ENCODE measurements at regions not wholly inside any gene's neighbourhood (a gene's known extent, or its start where the extent isn't known, plus 50 kb on each side); places are given as distances from the start of the nearest gene placed in this dataset.

DNA sequence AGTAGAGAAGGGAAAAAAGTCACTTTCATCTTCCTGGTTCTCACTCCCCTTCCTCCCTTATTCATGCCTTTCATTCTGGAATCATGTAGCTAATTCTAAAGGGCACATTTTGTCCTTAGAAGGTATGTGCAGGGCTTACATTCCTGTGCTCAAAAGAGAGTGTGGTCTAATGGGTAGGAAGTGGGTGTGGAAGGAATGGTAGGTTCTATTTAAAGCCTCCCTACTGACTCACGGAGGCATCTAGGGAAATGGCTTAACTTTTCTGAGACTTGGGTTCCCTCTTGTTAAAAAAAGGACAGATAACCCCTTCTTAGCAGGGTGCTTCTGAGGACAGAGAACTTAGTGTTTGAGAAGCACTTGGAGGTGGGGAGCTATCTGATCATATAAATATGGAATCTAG is 249.3 kb upstream of the DUSP10 start:
- H3K36me3 Mint-ChIP-seq, result no peaks in the 10 kb centered on the region
- TF ChIP-seq, protein P1, sequence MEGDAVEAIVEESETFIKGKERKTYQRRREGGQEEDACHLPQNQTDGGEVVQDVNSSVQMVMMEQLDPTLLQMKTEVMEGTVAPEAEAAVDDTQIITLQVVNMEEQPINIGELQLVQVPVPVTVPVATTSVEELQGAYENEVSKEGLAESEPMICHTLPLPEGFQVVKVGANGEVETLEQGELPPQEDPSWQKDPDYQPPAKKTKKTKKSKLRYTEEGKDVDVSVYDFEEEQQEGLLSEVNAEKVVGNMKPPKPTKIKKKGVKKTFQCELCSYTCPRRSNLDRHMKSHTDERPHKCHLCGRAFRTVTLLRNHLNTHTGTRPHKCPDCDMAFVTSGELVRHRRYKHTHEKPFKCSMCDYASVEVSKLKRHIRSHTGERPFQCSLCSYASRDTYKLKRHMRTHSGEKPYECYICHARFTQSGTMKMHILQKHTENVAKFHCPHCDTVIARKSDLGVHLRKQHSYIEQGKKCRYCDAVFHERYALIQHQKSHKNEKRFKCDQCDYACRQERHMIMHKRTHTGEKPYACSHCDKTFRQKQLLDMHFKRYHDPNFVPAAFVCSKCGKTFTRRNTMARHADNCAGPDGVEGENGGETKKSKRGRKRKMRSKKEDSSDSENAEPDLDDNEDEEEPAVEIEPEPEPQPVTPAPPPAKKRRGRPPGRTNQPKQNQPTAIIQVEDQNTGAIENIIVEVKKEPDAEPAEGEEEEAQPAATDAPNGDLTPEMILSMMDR (conservative IDR thresholded peaks at IDR 0.05), result no peak
- H3K4me1 Mint-ChIP-seq (ENCODE audit: unreplicated experiment), result no peaks in the 10 kb centered on the region
- no peak for DNase-seq (ENCODE audit: extremely low spot score, unreplicated experiment)
- H3K27ac Mint-ChIP-seq, result peak overlapping the region; percentile 57
- H3K4me3 Mint-ChIP-seq, result no peak overlapping the region
- H3K27me3 Mint-ChIP-seq, result no peaks in the 10 kb centered on the region
- no peaks in the 10 kb centered on the region for H3K9me3 Mint-ChIP-seq

DNA sequence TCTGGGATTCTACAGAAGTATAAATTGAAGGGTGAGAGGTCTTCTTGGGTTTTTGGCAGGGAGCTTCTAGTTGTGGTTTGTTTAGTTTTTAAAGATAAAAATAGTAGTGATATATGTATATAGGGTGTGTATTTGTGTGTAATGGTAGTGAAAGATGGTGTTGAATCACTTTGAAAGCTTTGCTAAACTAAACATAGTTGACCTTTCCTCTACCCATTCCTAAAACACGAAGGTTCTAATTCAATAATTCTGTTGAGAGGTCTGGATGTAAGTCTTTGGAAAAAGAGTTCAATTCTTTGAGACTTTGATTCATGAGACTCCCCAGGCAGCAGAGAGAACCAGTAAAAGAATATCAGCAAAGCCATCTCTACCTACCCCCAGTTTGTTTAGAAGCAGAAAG is 247.9 kb upstream of the DUSP10 start:
- Mint-ChIP-seq H3K4me3 (no peak overlapping the region), H3K9me3 (no peaks in the 10 kb centered on the region), H3K27ac (no peak overlapping the region), H3K36me3 (no peaks in the 10 kb centered on the region), H3K27me3 (no peaks in the 10 kb centered on the region), H3K4me1 (ENCODE audit: unreplicated experiment) (no peaks in the 10 kb centered on the region)
- no peak for DNase-seq (ENCODE audit: extremely low spot score, unreplicated experiment)
- TF ChIP-seq, protein P1 (conservative IDR thresholded peaks at IDR 0.05), result no peak

DNA sequence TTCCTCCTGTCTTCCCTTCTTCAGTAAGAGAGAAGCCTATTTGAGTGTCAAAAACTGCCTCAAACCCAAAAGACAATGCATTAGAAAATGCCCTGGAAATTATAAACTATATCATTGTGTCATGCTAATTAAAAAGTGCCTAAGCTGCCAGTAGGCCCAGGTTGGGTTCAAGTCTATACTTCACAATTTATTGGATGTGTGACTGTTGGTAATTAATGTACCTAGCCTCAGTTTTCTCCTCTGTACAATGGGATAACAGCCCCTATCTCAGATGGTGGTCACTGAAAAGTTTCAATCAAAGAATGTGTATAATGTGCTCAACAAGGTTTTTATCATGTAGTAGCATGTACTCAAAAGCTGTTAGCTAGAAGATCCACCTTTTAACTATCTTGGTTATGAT is 246.9 kb upstream of the DUSP10 start:
- no peak overlapping the region for H3K4me3 Mint-ChIP-seq
- H3K36me3 Mint-ChIP-seq, result no peaks in the 10 kb centered on the region
- H3K4me1 Mint-ChIP-seq (ENCODE audit: unreplicated experiment), result no peaks in the 10 kb centered on the region
- H3K9me3 Mint-ChIP-seq, result no peaks in the 10 kb centered on the region
- DNase-seq (ENCODE audit: extremely low spot score, unreplicated experiment), result no peak
- TF ChIP-seq, protein P1 (conservative IDR thresholded peaks at IDR 0.05), result no peak
- H3K27ac Mint-ChIP-seq, result no peak overlapping the region
- H3K27me3 Mint-ChIP-seq, result no peaks in the 10 kb centered on the region

DNA sequence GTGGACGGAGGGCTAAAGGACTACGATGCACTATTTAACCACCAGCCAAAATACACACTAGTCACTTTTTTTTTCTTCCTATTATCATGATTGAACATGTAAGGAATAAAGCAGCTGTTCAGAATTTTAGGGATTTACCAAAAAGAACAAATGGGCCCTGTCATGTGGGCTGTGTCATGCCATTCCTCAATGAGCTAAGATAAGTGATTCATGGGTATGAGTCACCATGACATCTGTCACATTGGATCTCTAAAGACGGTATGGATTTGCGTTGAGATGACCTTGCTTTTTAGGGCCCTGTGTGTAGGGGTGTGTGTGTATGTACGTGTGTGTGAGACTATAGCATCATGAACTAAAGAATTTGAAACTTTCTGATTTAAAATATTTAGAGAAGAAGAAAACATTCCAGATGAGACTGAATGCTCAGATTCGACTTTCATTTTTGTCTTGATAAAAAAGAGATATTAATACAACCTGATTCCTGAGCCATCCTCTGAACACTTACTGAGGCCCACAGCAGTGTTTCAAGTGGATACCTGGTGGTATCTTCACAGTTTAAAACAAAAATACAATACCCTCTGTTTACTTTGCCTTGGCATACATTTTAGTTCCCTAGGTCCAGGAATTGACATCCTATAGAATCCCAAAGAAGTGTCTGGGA is 246.1 kb upstream of the DUSP10 start:
- no peaks in the 10 kb centered on the region for H3K4me1 Mint-ChIP-seq (ENCODE audit: unreplicated experiment)
- no peaks in the 10 kb centered on the region for H3K36me3 Mint-ChIP-seq
- TF ChIP-seq, protein P1 (conservative IDR thresholded peaks at IDR 0.05), result no peak
- peaks cover 5% of the 10 kb centered on the region for H3K27me3 Mint-ChIP-seq
- H3K27ac Mint-ChIP-seq, result no peak overlapping the region
- no peaks in the 10 kb centered on the region for H3K9me3 Mint-ChIP-seq
- H3K4me3 Mint-ChIP-seq, result no peak overlapping the region
- no peak for DNase-seq (ENCODE audit: extremely low spot score, unreplicated experiment)

DNA sequence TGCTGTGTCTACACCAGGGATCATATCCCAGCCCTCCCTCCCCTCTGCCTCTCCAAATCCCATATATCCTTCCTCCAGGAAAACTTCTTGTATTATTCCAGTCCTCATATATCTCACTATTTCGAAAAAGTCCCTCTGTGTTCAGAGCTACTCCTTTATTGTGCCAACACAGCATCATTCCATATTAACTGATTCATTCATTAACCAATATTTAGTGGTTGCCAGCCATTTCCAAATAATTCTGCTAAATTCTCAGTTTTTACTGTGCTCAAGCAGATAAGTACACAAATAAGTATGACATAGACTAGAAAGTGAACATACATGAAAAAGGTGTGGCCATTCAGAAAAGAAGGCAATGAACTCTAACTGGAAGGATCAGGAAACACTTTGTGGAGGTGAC is 241.6 kb upstream of the DUSP10 start:
- TF ChIP-seq, protein P1 (conservative IDR thresholded peaks at IDR 0.05), result no peak
- DNase-seq (ENCODE audit: extremely low spot score, unreplicated experiment), result no peak
- H3K27me3 Mint-ChIP-seq, result peaks cover 10% of the 10 kb centered on the region
- H3K9me3 Mint-ChIP-seq, result no peaks in the 10 kb centered on the region
- no peak overlapping the region for H3K4me3 Mint-ChIP-seq
- no peak overlapping the region for H3K27ac Mint-ChIP-seq
- H3K36me3 Mint-ChIP-seq, result no peaks in the 10 kb centered on the region
- H3K4me1 Mint-ChIP-seq (ENCODE audit: unreplicated experiment), result no peaks in the 10 kb centered on the region

DNA sequence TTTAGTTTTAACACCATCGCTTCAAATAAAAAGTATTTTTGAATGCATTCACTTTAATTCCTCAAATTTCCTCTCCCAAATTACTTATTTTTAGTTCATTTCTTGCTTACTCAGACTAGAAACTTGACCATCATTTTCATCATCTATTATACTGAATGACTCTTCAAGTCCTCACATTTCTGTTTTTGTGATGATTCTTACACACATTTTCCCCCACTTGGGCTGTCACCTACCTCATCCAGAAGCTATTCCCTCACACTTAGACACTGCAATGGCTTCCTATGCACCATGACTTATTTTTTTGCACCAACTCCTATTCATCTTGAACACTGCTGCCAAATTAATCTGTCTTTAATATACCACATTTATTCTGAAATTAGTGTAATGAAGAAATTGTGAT is 239.6 kb upstream of the DUSP10 start:
- Mint-ChIP-seq H3K4me3 (no peak overlapping the region), H3K36me3 (no peaks in the 10 kb centered on the region), H3K9me3 (no peaks in the 10 kb centered on the region), H3K4me1 (ENCODE audit: unreplicated experiment) (no peaks in the 10 kb centered on the region), H3K27me3 (peaks cover 19% of the 10 kb centered on the region), H3K27ac (no peak overlapping the region)
- DNase-seq (ENCODE audit: extremely low spot score, unreplicated experiment), result no peak
- TF ChIP-seq, protein P1 (conservative IDR thresholded peaks at IDR 0.05), result no peak
